ENCODE measurements at regions not wholly inside any gene's neighbourhood (a gene's known extent, or its start where the extent isn't known, plus 50 kb on each side); places are given as distances from the start of the nearest gene placed in this dataset.
"Not testable (repeated sequence)": the region's sequence is repeated elsewhere in the genome, so short reads cannot be mapped to it uniquely, and the experiment has no call there.

DNA sequence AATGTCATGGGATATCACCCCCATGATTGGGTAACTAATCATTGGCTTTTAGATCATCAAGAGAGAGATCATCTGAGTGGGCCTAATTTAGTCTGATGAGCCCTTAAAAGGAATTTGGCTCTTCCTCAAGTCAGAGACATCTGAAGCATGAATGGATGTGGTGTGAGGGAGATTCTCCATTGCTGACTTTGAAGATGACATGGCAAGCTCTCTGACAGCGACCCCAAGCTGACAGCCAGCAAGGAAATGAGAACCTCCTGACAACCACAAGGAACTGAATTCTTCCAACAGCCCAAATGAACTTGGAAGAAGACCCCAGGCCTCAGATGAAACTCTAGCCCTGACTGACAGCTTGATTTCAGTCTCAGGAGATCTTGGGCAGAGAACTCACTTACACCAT is 108.4 kb upstream of the SPATA12 start:
- no peak for FAIRE-seq
- no peak for ATAC-seq
- TF ChIP-seq MYC (IDR thresholded peaks at IDR 0.05; ENCODE audit: borderline replicate concordance, low read length): no peak
- no peak for TF ChIP-seq PHF8 (IDR thresholded peaks at IDR 0.05; ENCODE audit: borderline replicate concordance, low read depth)
- no peak for TF ChIP-seq ZFP36 (IDR thresholded peaks at IDR 0.05; ENCODE audit: borderline replicate concordance, partially characterized antibody)
- TF ChIP-seq NR3C1 (IDR thresholded peaks at IDR 0.05): no peak
- no peak for TF ChIP-seq CBX8 (IDR thresholded peaks at IDR 0.05)
- TF ChIP-seq, protein P1, sequence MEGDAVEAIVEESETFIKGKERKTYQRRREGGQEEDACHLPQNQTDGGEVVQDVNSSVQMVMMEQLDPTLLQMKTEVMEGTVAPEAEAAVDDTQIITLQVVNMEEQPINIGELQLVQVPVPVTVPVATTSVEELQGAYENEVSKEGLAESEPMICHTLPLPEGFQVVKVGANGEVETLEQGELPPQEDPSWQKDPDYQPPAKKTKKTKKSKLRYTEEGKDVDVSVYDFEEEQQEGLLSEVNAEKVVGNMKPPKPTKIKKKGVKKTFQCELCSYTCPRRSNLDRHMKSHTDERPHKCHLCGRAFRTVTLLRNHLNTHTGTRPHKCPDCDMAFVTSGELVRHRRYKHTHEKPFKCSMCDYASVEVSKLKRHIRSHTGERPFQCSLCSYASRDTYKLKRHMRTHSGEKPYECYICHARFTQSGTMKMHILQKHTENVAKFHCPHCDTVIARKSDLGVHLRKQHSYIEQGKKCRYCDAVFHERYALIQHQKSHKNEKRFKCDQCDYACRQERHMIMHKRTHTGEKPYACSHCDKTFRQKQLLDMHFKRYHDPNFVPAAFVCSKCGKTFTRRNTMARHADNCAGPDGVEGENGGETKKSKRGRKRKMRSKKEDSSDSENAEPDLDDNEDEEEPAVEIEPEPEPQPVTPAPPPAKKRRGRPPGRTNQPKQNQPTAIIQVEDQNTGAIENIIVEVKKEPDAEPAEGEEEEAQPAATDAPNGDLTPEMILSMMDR (IDR thresholded peaks at IDR 0.05): no peak
- no peak for TF ChIP-seq EHF (CRISPR knock-in tag; IDR thresholded peaks at IDR 0.05)
- no peak for TF ChIP-seq ZSCAN20 (CRISPR knock-in tag; IDR thresholded peaks at IDR 0.05)
- no peak for TF ChIP-seq KDM5A (IDR thresholded peaks at IDR 0.05)
- TF ChIP-seq ESRRA (IDR thresholded peaks at IDR 0.05; ENCODE audit: borderline replicate concordance, low read length): no peak
- TF ChIP-seq, protein P2, sequence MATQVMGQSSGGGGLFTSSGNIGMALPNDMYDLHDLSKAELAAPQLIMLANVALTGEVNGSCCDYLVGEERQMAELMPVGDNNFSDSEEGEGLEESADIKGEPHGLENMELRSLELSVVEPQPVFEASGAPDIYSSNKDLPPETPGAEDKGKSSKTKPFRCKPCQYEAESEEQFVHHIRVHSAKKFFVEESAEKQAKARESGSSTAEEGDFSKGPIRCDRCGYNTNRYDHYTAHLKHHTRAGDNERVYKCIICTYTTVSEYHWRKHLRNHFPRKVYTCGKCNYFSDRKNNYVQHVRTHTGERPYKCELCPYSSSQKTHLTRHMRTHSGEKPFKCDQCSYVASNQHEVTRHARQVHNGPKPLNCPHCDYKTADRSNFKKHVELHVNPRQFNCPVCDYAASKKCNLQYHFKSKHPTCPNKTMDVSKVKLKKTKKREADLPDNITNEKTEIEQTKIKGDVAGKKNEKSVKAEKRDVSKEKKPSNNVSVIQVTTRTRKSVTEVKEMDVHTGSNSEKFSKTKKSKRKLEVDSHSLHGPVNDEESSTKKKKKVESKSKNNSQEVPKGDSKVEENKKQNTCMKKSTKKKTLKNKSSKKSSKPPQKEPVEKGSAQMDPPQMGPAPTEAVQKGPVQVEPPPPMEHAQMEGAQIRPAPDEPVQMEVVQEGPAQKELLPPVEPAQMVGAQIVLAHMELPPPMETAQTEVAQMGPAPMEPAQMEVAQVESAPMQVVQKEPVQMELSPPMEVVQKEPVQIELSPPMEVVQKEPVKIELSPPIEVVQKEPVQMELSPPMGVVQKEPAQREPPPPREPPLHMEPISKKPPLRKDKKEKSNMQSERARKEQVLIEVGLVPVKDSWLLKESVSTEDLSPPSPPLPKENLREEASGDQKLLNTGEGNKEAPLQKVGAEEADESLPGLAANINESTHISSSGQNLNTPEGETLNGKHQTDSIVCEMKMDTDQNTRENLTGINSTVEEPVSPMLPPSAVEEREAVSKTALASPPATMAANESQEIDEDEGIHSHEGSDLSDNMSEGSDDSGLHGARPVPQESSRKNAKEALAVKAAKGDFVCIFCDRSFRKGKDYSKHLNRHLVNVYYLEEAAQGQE (IDR thresholded peaks at IDR 0.05): no peak
- ChIA-PET POLR2A (no interaction called here), CTCF (no interaction called here)
- DNase-seq (ENCODE audit: low read depth in 1 of 2, low spot score in 1 of 2): no peak
- no peaks in the 10 kb centered on the region for H3K9me3 ChIP-seq
- H3K4me2 ChIP-seq: no peak overlapping the region
- no peaks in the 10 kb centered on the region for H3K4me1 ChIP-seq
- no peak overlapping the region for H3K4me3 ChIP-seq
- no peak overlapping the region for H3K27ac ChIP-seq
- 40% methylated on average over 1 of the region's 1 CpG for WGBS (ENCODE audit: missing lambda C conversion rate)

DNA sequence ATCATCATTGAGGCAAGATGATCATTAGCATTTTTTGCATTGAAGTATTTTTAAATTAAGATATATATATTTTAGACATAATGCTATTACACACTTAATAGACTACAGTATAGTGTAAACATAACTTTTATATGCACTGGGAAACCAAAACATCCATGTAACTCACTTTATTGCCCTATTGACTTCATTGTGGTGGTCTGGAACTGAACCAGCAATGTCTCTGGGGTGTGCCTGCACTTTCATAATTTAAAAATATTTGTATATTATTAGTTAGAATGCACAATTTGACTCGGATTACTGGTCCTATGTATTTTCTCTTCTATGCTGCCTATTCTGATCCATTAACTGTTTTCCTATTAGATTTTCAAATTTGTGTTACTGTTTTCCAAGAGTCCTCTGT is 109.1 kb upstream of the SPATA12 start:
- FAIRE-seq: no peak
- CTCF ChIA-PET: no interaction called here
- no peak overlapping the region for H3K27ac ChIP-seq
- POLR2A ChIA-PET: no interaction called here
- H3K4me1 ChIP-seq: no peaks in the 10 kb centered on the region
- WGBS (ENCODE audit: missing lambda C conversion rate): 33% methylated on average over 1 of the region's 1 CpG
- TF ChIP-seq CEBPB (IDR thresholded peaks at IDR 0.05): no peak
- TF ChIP-seq, protein P1 (IDR thresholded peaks at IDR 0.05): no peak
- no peak for TF ChIP-seq RARB (CRISPR knock-in tag; IDR thresholded peaks at IDR 0.05)
- TF ChIP-seq SREBF2 (IDR thresholded peaks at IDR 0.05): no peak
- TF ChIP-seq, protein P3, sequence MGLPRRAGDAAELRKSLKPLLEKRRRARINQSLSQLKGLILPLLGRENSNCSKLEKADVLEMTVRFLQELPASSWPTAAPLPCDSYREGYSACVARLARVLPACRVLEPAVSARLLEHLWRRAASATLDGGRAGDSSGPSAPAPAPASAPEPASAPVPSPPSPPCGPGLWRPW (IDR thresholded peaks at IDR 0.05): no peak
- H3K4me3 ChIP-seq: no peak overlapping the region
- no peaks in the 10 kb centered on the region for H3K9me3 ChIP-seq
- no peak for ATAC-seq
- DNase-seq (ENCODE audit: low read depth in 1 of 2, low spot score in 1 of 2): no peak
- H3K4me2 ChIP-seq: no peak overlapping the region

DNA sequence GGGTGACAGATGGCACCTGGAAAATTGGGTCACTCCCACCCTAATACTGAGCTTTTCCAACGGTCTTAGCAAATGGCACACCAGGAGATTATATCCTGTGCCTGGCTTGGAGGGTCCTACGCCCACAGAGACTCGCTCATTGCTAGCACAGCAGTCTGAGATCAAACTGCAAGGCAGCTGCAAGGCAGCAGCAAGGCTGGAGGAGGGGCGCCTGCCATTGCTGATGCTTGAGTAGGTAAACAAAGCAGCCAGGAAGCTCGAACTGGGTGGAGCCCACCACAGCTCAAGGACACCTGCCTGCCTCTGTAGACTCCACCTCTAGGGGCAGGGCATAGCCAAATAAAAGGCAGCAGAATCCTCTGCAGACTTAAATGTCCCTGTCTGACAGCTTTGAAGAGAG is 115.1 kb upstream of the SPATA12 start:
- CTCF ChIA-PET; POLR2A ChIA-PET; H3K4me1 ChIP-seq; H3K9me3 ChIP-seq; H3K4me2 ChIP-seq; H3K4me3 ChIP-seq; ATAC-seq; H3K27ac ChIP-seq; DNase-seq (ENCODE audit: low read depth in 1 of 2, low spot score in 1 of 2); FAIRE-seq: not testable (repeated sequence)
- WGBS (ENCODE audit: missing lambda C conversion rate): 40% methylated on average over 4 of the region's 5 CpGs
